Nephron (organoid): ENCODE measurements at regions not wholly inside any gene's neighbourhood (a gene's known extent, or its start where the extent isn't known, plus 50 kb on each side); places are given as distances from the start of the nearest gene placed in this dataset.
A peak's percentile ranks its signal among the peaks of the same experiment; 100 is the strongest.

Experiments
- H3K27ac Mint-ChIP-seq, 3 experiments: 2 replicates each; pipeline ENCODE4 v1.8.0; 2020; ENCODE audit warnings: mixed read lengths in 3 of 3, mild to moderate bottlenecking in 2 of 3, moderate library complexity in 1 of 3
- H3K27me3 Mint-ChIP-seq: 2 replicates; pipeline ENCODE4 v1.8.0; 2021; ENCODE audit warnings: low read depth, mild to moderate bottlenecking, moderate library complexity, mixed read lengths
- H3K36me3 Mint-ChIP-seq: 2 replicates; pipeline ENCODE4 v1.8.0; 2020; ENCODE audit warnings: low read depth, mixed read lengths
- H3K4me1 Mint-ChIP-seq: 2 replicates; pipeline ENCODE4 v1.8.0; 2020; ENCODE audit warnings: mixed read lengths
- H3K4me3 Mint-ChIP-seq, 3 experiments: 2 replicates each; pipeline ENCODE4 v1.8.0; 2020; ENCODE audit warnings: mild to moderate bottlenecking in 3 of 3, mixed read lengths in 3 of 3, moderate library complexity in 2 of 3
- H3K9me3 Mint-ChIP-seq: 2 replicates; pipeline ENCODE4 v1.8.0; 2020; ENCODE audit warnings: mixed read lengths
- CTCF ChIP-seq, 3 experiments: fragments of 200-600 bp; sonication (generic); IDR thresholded peaks; one replicate each; pipeline ENCODE4 v1.5.0; 2021; ENCODE audit warnings: antibody characterized with exemption in 3 of 3; ENCODE audit not compliant: unreplicated experiment in 3 of 3

GRCh38 chr11:134008634-134009071 lies 51.9 kb upstream of the IGSF9B start:
- no peak for TF ChIP-seq CTCF (IDR thresholded peaks at IDR 0.05; ENCODE audit: unreplicated experiment in 3 of 3)
- Mint-ChIP-seq H3K27me3 (peaks cover 32% of the 10 kb centered on the region), H3K4me3 (no peak overlapping the region), H3K36me3 (no peaks in the 10 kb centered on the region), H3K27ac (no peak overlapping the region), H3K4me1 (peaks cover 12% of the 10 kb centered on the region), H3K9me3 (no peaks in the 10 kb centered on the region)

DNA sequence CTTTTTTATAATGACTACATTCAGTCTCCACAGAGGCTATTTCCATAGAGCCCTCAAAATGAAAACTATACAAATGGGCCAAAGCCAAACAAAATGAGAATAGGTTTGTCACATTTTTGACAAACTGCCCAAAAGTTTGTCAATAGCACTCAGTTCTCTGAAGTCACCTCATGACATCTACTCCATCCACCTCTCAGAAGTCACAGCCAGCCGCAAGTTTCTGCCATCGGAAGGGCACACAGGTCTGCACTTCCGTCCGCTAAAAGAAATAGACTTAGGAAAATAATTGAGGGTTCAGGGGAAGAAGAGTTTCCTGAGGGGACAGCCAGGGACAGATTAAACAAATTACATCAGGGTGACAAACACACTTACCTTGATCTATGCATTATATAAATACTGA lies 55.4 kb upstream of the JAM3 start:
- H3K9me3 Mint-ChIP-seq: no peaks in the 10 kb centered on the region

GRCh38 chr11:134014511-134014910 lies 54.4 kb upstream of the JAM3 start:
- Mint-ChIP-seq H3K4me1 (no peaks in the 10 kb centered on the region), H3K4me3 (no peak overlapping the region), H3K9me3 (no peaks in the 10 kb centered on the region), H3K27me3 (peaks cover 58% of the 10 kb centered on the region), H3K36me3 (no peaks in the 10 kb centered on the region), H3K27ac (no peak overlapping the region)
- TF ChIP-seq CTCF (IDR thresholded peaks at IDR 0.05; ENCODE audit: unreplicated experiment in 3 of 3): peak in 1 of 3 experiments; percentile 44

More for the DNA sequence above, 55.4 kb upstream of the JAM3 start:
- no peaks in the 10 kb centered on the region for H3K36me3 Mint-ChIP-seq
- no peaks in the 10 kb centered on the region for H3K4me1 Mint-ChIP-seq
- no peak overlapping the region for H3K27ac Mint-ChIP-seq
- peaks cover 62% of the 10 kb centered on the region for H3K27me3 Mint-ChIP-seq
- no peak for TF ChIP-seq CTCF (IDR thresholded peaks at IDR 0.05; ENCODE audit: unreplicated experiment in 3 of 3)
- H3K4me3 Mint-ChIP-seq: no peak overlapping the region

DNA sequence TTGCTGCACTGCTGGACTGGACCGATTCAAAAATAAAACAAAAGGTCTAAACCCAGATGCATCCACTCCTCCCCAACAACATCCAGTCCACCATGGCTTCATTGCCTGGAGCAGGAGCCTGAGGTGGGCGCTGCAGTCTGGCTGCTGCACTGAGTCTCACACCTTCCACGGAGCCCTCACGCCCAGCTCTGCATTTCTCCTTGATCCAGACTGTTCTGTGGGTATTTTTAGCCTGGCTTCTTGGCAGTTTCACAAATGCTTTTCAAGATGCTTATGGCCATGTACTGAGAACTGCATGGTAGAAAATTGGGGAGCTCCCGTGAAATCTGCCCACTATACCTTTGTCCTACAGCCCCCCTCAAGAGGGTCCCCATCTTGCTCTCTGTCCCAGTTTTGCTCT lies 53.3 kb upstream of the JAM3 start:
- no peak overlapping the region for H3K4me3 Mint-ChIP-seq
- H3K36me3 Mint-ChIP-seq: no peaks in the 10 kb centered on the region
- peaks cover 58% of the 10 kb centered on the region for H3K27me3 Mint-ChIP-seq
- H3K9me3 Mint-ChIP-seq: no peaks in the 10 kb centered on the region
- TF ChIP-seq CTCF (IDR thresholded peaks at IDR 0.05; ENCODE audit: unreplicated experiment in 3 of 3): no peak
- no peaks in the 10 kb centered on the region for H3K4me1 Mint-ChIP-seq
- H3K27ac Mint-ChIP-seq: no peak overlapping the region

DNA sequence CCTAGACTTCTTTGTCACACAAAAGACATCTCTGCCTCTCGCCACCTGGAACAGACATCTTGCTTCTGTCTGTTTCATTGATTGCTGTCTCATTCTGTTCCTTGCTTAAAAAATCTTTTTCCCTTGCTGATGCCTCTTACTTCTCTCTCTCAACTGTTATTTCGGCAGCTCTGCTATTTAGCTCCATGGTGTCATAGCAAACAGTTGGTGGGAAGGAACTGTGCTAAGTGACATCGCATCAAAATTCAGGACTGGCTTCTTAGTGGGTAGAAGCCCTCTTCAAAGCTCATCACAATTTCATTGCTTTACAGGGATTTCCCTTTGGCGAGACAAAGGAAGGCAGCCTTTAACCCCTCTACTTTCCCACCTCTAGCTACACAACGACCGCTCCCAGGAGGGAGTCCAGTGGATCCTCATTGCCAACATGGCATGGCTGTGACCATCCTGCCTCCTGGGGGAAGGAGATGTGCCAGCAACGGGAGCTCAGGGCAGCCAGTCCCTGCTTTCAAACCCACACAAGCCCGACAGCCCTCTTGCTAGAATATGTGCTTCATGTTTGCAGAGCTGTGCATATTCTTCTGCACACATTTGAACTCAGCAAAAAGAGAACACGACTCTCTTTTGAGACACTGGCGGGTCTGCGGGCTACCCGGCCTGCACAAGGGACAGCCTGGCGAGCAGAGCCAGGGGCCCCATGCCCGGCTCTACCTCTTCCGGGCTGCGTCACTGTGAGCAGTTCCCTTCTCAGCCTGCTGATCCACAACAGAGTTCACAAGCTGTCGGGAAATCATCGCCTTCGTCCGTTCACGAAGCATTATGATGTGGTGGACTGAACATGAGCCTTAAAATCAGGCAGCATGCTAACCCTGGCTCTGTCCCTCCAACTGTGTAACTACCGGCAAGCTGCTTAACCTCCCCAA lies 51.1 kb upstream of the JAM3 start:
- Mint-ChIP-seq H3K4me3 (no peak overlapping the region), H3K27ac (no peak overlapping the region), H3K27me3 (peaks cover 56% of the 10 kb centered on the region), H3K4me1 (no peaks in the 10 kb centered on the region), H3K9me3 (no peaks in the 10 kb centered on the region), H3K36me3 (no peaks in the 10 kb centered on the region)
- no peak for TF ChIP-seq CTCF (IDR thresholded peaks at IDR 0.05; ENCODE audit: unreplicated experiment in 3 of 3)
